Erythroblast (primary cell): ENCODE measurements at regions not wholly inside any gene's neighbourhood (a gene's known extent, or its start where the extent isn't known, plus 50 kb on each side); places are given as distances from the start of the nearest gene placed in this dataset.
A peak's percentile ranks its signal among the peaks of the same experiment; 100 is the strongest.

Source experiments
- DNase-seq, 2 experiments: peaks; one replicate each; lab custom pipeline; 2025; lab: John Stamatoyannopoulos, UW
- GATA1 ChIP-seq: IDR thresholded peaks from 2 replicates; pipeline ENCODE4 v1.6.1; 2011; ENCODE audit warnings: low read depth, mild to moderate bottlenecking, control low read depth, low read length, moderate library complexity
- POLR2A ChIP-seq: IDR thresholded peaks from 2 replicates; pipeline ENCODE4 v1.6.1; 2011; ENCODE audit warnings: mild to moderate bottlenecking, low read length

GRCh38 chr15:70530906-70531305, 232.5 kb downstream of the UACA start:
- TF ChIP-seq POLR2A (no peak), GATA1 (no peak)
- DNase-seq, result no peak

GRCh38 chr15:70530503-70530902, 232.9 kb downstream of the UACA start:
- TF ChIP-seq POLR2A (no peak), GATA1 (no peak)
- DNase-seq, result no peak

GRCh38 chr15:70530017-70530499, 233.3 kb downstream of the UACA start:
- no peak for DNase-seq

GRCh38 chr15:70528816-70529215, 234.5 kb downstream of the UACA start:
- DNase-seq, result no peak
- no peak for TF ChIP-seq POLR2A

More at GRCh38 chr15:70530017-70530499, 233.3 kb downstream of the UACA start:
- no peak for TF ChIP-seq POLR2A
- no peak for TF ChIP-seq GATA1

- TF ChIP-seq GATA1, result no peak
- no peak for TF ChIP-seq POLR2A
- peak; percentile 22 to 24 for DNase-seq
Observed at GRCh38 chr15:70528270-70528706, 235.1 kb downstream of the UACA start.

GRCh38 chr15:70526974-70527325, 236.4 kb downstream of the UACA start:
- no peak for TF ChIP-seq POLR2A
- TF ChIP-seq GATA1, result no peak

GRCh38 chr15:70526221-70526973, 237.0 kb downstream of the UACA start:
- TF ChIP-seq POLR2A (no peak), GATA1 (no peak)
- DNase-seq, result no peak

More at GRCh38 chr15:70526974-70527325, 236.4 kb downstream of the UACA start:
- DNase-seq, result no peak

- TF ChIP-seq GATA1 (no peak), POLR2A (no peak)
- no peak for DNase-seq
Observed at GRCh38 chr15:70525551-70525950, 237.8 kb downstream of the UACA start.

GRCh38 chr15:70524470-70524869, 238.9 kb downstream of the UACA start:
- TF ChIP-seq GATA1 (no peak), POLR2A (no peak)
- DNase-seq, result no peak

- DNase-seq, result no peak
- no peak for TF ChIP-seq POLR2A
- no peak for TF ChIP-seq GATA1
Observed at GRCh38 chr15:70523616-70524015, 239.7 kb downstream of the UACA start.

- DNase-seq, result no peak
- no peak for TF ChIP-seq GATA1
- no peak for TF ChIP-seq POLR2A
Observed at GRCh38 chr15:70523192-70523591, 240.2 kb downstream of the UACA start.

GRCh38 chr15:70522323-70522966, 240.9 kb downstream of the UACA start:
- DNase-seq, result no peak
- TF ChIP-seq GATA1, result no peak
- TF ChIP-seq POLR2A, result no peak

- no peak for TF ChIP-seq GATA1
- TF ChIP-seq POLR2A, result no peak
- DNase-seq, result no peak
Observed at GRCh38 chr15:70521576-70522322, 241.6 kb downstream of the UACA start.

GRCh38 chr15:70519616-70520015, 243.7 kb downstream of the UACA start:
- TF ChIP-seq POLR2A (no peak), GATA1 (no peak)
- peak in 1 of 2 experiments; percentile 6 for DNase-seq

GRCh38 chr15:70519004-70519365, 244.4 kb downstream of the UACA start:
- no peak for TF ChIP-seq GATA1
- TF ChIP-seq POLR2A, result no peak
- DNase-seq, result no peak
